ENCODE measurements at regions not wholly inside any gene's neighbourhood (a gene's known extent, or its start where the extent isn't known, plus 50 kb on each side); places are given as distances from the start of the nearest gene placed in this dataset.
A peak's percentile ranks its signal among the peaks of the same experiment; 100 is the strongest.

DNA sequence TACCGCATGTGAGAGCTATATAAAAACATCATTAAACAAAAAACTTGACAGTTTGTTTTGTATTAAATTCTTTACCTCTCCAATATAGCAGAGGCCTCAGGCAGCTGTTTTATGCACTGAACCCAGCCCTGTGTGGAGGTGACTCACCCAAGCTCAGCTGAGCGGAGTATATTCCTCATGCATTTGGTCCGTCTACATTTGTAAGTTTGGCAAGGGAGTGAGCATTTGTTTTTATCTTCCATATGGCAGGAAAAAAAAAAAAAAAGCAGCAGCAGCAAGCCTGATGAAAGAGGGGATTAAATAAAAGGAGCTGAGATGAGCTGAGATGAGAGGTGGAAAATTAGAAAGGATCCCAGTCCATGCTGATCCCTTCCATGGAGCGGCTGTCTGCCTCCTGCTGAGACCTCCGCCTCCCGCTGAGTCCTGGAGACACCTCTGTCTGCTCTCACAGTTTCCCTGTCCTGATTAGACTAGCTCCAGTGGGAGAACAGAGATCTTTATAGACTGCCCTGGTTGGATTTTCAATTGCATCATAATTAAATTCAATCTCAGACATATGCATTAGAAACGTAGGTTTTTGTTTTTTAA, 112.0 kb upstream of the CTNND2 start:
- no peak overlapping the region for H3K27ac Mint-ChIP-seq

More for the DNA sequence above, 112.0 kb upstream of the CTNND2 start:
- no peaks in the 10 kb centered on the region for H3K27me3 ChIP-seq (ENCODE audit: insufficient read depth)
- H2AFZ ChIP-seq, result no peak overlapping the region
- no peaks in the 10 kb centered on the region for H3K36me3 ChIP-seq (ENCODE audit: insufficient read depth)
- H3K9me2 ChIP-seq (ENCODE audit: insufficient read depth), result no peaks in the 10 kb centered on the region
- H4K20me1 ChIP-seq (replicated peaks; ENCODE audit: insufficient read depth), result no peaks in the 10 kb centered on the region; the same call in 1 of the 2 replicates
- no peaks in the 10 kb centered on the region for H3K79me2 ChIP-seq (replicated peaks; ENCODE audit: insufficient read depth)
- H3K4me1 Mint-ChIP-seq, result peaks cover 16% of the 10 kb centered on the region; the same call in 2 of the 3 replicates
- DNase-seq (ENCODE audit: low spot score), result peak; percentile 27
- peaks cover 5% of the 10 kb centered on the region for H3K27me3 Mint-ChIP-seq (ENCODE audit: insufficient read depth, low read depth, poor library complexity)
- no peak overlapping the region for H3K4me3 ChIP-seq
- peak; percentile 81 for ATAC-seq
- no peak overlapping the region for H3K4me2 ChIP-seq
- H3K36me3 Mint-ChIP-seq (ENCODE audit: low read depth), result no peaks in the 10 kb centered on the region
- TF ChIP-seq POLR2AphosphoS5 (IDR thresholded peaks at IDR 0.05; ENCODE audit: low read depth) (no peak), ZNF114 (CRISPR knock-in tag; IDR thresholded peaks at IDR 0.05) (no peak), NANOG (IDR thresholded peaks at IDR 0.05; ENCODE audit: borderline replicate concordance) (no peak), JUNB (IDR thresholded peaks at IDR 0.05; ENCODE audit: unreplicated experiment) (no peak), EZH2 (IDR thresholded peaks at IDR 0.05; ENCODE audit: low read depth, unreplicated experiment) (no peak), CREB1 (CRISPR knock-in tag; IDR thresholded peaks at IDR 0.05; ENCODE audit: low read depth) (no peak), EZH2phosphoT487 (IDR thresholded peaks at IDR 0.05; ENCODE audit: unreplicated experiment) (no peak), STAT1 (IDR thresholded peaks at IDR 0.05; ENCODE audit: unreplicated experiment) (no peak), ZNF331 (CRISPR knock-in tag; IDR thresholded peaks at IDR 0.05; ENCODE audit: low read depth) (no peak)
- TF ChIP-seq, protein P1, sequence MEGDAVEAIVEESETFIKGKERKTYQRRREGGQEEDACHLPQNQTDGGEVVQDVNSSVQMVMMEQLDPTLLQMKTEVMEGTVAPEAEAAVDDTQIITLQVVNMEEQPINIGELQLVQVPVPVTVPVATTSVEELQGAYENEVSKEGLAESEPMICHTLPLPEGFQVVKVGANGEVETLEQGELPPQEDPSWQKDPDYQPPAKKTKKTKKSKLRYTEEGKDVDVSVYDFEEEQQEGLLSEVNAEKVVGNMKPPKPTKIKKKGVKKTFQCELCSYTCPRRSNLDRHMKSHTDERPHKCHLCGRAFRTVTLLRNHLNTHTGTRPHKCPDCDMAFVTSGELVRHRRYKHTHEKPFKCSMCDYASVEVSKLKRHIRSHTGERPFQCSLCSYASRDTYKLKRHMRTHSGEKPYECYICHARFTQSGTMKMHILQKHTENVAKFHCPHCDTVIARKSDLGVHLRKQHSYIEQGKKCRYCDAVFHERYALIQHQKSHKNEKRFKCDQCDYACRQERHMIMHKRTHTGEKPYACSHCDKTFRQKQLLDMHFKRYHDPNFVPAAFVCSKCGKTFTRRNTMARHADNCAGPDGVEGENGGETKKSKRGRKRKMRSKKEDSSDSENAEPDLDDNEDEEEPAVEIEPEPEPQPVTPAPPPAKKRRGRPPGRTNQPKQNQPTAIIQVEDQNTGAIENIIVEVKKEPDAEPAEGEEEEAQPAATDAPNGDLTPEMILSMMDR (conservative IDR thresholded peaks at IDR 0.05; ENCODE audit: low read depth in 2 of 2), result no peak
- TF ChIP-seq, protein P2, sequence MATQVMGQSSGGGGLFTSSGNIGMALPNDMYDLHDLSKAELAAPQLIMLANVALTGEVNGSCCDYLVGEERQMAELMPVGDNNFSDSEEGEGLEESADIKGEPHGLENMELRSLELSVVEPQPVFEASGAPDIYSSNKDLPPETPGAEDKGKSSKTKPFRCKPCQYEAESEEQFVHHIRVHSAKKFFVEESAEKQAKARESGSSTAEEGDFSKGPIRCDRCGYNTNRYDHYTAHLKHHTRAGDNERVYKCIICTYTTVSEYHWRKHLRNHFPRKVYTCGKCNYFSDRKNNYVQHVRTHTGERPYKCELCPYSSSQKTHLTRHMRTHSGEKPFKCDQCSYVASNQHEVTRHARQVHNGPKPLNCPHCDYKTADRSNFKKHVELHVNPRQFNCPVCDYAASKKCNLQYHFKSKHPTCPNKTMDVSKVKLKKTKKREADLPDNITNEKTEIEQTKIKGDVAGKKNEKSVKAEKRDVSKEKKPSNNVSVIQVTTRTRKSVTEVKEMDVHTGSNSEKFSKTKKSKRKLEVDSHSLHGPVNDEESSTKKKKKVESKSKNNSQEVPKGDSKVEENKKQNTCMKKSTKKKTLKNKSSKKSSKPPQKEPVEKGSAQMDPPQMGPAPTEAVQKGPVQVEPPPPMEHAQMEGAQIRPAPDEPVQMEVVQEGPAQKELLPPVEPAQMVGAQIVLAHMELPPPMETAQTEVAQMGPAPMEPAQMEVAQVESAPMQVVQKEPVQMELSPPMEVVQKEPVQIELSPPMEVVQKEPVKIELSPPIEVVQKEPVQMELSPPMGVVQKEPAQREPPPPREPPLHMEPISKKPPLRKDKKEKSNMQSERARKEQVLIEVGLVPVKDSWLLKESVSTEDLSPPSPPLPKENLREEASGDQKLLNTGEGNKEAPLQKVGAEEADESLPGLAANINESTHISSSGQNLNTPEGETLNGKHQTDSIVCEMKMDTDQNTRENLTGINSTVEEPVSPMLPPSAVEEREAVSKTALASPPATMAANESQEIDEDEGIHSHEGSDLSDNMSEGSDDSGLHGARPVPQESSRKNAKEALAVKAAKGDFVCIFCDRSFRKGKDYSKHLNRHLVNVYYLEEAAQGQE (IDR thresholded peaks at IDR 0.05; ENCODE audit: unreplicated experiment), result no peak
- TF ChIP-seq, protein P3, sequence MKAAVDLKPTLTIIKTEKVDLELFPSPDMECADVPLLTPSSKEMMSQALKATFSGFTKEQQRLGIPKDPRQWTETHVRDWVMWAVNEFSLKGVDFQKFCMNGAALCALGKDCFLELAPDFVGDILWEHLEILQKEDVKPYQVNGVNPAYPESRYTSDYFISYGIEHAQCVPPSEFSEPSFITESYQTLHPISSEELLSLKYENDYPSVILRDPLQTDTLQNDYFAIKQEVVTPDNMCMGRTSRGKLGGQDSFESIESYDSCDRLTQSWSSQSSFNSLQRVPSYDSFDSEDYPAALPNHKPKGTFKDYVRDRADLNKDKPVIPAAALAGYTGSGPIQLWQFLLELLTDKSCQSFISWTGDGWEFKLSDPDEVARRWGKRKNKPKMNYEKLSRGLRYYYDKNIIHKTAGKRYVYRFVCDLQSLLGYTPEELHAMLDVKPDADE (IDR thresholded peaks at IDR 0.05), result no peak
- TF ChIP-seq, protein P4, sequence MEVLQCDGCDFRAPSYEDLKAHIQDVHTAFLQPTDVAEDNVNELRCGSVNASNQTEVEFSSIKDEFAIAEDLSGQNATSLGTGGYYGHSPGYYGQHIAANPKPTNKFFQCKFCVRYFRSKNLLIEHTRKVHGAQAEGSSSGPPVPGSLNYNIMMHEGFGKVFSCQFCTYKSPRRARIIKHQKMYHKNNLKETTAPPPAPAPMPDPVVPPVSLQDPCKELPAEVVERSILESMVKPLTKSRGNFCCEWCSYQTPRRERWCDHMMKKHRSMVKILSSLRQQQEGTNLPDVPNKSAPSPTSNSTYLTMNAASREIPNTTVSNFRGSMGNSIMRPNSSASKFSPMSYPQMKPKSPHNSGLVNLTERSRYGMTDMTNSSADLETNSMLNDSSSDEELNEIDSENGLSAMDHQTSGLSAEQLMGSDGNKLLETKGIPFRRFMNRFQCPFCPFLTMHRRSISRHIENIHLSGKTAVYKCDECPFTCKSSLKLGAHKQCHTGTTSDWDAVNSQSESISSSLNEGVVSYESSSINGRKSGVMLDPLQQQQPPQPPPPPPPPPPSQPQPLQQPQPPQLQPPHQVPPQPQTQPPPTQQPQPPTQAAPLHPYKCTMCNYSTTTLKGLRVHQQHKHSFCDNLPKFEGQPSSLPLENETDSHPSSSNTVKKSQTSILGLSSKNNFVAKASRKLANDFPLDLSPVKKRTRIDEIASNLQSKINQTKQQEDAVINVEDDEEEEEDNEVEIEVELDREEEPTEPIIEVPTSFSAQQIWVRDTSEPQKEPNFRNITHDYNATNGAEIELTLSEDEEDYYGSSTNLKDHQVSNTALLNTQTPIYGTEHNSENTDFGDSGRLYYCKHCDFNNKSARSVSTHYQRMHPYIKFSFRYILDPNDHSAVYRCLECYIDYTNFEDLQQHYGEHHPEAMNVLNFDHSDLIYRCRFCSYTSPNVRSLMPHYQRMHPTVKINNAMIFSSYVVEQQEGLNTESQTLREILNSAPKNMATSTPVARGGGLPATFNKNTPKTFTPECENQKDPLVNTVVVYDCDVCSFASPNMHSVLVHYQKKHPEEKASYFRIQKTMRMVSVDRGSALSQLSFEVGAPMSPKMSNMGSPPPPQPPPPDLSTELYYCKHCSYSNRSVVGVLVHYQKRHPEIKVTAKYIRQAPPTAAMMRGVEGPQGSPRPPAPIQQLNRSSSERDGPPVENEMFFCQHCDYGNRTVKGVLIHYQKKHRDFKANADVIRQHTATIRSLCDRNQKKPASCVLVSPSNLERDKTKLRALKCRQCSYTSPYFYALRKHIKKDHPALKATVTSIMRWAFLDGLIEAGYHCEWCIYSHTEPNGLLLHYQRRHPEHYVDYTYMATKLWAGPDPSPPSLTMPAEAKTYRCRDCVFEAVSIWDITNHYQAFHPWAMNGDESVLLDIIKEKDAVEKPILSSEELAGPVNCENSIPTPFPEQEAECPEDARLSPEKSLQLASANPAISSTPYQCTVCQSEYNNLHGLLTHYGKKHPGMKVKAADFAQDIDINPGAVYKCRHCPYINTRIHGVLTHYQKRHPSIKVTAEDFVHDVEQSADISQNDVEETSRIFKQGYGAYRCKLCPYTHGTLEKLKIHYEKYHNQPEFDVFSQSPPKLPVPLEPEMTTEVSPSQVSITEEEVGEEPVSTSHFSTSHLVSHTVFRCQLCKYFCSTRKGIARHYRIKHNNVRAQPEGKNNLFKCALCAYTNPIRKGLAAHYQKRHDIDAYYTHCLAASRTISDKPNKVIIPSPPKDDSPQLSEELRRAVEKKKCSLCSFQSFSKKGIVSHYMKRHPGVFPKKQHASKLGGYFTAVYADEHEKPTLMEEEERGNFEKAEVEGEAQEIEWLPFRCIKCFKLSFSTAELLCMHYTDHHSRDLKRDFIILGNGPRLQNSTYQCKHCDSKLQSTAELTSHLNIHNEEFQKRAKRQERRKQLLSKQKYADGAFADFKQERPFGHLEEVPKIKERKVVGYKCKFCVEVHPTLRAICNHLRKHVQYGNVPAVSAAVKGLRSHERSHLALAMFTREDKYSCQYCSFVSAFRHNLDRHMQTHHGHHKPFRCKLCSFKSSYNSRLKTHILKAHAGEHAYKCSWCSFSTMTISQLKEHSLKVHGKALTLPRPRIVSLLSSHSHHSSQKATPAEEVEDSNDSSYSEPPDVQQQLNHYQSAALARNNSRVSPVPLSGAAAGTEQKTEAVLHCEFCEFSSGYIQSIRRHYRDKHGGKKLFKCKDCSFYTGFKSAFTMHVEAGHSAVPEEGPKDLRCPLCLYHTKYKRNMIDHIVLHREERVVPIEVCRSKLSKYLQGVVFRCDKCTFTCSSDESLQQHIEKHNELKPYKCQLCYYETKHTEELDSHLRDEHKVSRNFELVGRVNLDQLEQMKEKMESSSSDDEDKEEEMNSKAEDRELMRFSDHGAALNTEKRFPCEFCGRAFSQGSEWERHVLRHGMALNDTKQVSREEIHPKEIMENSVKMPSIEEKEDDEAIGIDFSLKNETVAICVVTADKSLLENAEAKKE (CRISPR knock-in tag; IDR thresholded peaks at IDR 0.05), result no peak
- H3F3A ChIP-seq (replicated peaks; ENCODE audit: low read depth), result no peaks in the 10 kb centered on the region
- no peak overlapping the region for H3K27ac ChIP-seq (ENCODE audit: low read depth)
- no peak overlapping the region for H3K4me3 Mint-ChIP-seq
- H3K9me3 Mint-ChIP-seq, result no peaks in the 10 kb centered on the region; the same call in 2 of the 3 replicates
- H3K4me1 ChIP-seq (ENCODE audit: insufficient read depth), result no peaks in the 10 kb centered on the region

Measured in GM23338 (cell line).